ENCODE measurements at regions not wholly inside any gene's neighbourhood (a gene's known extent, or its start where the extent isn't known, plus 50 kb on each side); places are given as distances from the start of the nearest gene placed in this dataset.

- no peak for TF ChIP-seq CTCF (conservative IDR thresholded peaks at IDR 0.05)
- TF ChIP-seq EZH2 (IDR thresholded peaks at IDR 0.05; ENCODE audit: low read depth), result no peak
Measured at GRCh38 chr9:29198861-29199260, 1625.6 kb upstream of the C9orf72 start.

Data from PC-9 (cell line).